Lower leg skin (tissue), 3 donors: ENCODE measurements at regions not wholly inside any gene's neighbourhood (a gene's known extent, or its start where the extent isn't known, plus 50 kb on each side); places are given as distances from the start of the nearest gene placed in this dataset.

Source experiments
- CTCF ChIP-seq, 3 donors: fragments of 450-650 bp; IDR thresholded peaks; one replicate each; pipeline ENCODE4 v1.5.1; 2016; ENCODE audit warnings: antibody characterized with exemption in 3 of 3, mild to moderate bottlenecking in 3 of 3, moderate library complexity in 2 of 3
- POLR2A ChIP-seq, 2 donors: fragments of 450-650 bp; IDR thresholded peaks; one replicate each; pipeline ENCODE4 v1.6.1; 2016 to 2017; ENCODE audit warnings: antibody characterized with exemption in 2 of 2, mild to moderate bottlenecking in 1 of 2, moderate library complexity in 1 of 2

DNA sequence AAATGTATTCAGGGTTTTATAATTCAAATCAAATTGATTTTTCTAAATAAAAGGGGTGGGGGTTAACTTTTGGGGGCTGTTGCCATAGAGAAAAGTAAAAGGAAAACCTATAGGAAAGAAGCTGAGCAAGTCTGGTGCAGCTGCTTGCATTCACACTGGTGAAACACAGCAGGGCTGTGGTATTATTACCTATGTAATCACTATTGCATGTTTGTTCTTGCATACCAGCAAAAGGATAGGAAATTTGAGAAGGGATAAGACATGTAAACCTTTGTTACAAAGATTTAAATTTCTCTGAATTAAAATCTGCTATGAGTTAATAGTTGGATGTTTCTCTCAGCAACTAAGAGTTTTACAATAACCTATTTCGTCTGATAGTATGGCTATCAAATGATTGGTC, 346.7 kb downstream of the EFNA5 start:
- no peak for TF ChIP-seq CTCF (IDR thresholded peaks at IDR 0.05)
- no peak for TF ChIP-seq POLR2A (IDR thresholded peaks at IDR 0.05)
